H1 (cell line): ENCODE measurements at regions not wholly inside any gene's neighbourhood (a gene's known extent, or its start where the extent isn't known, plus 50 kb on each side); places are given as distances from the start of the nearest gene placed in this dataset.

Source experiments
- BCL11A ChIP-seq, 2 experiments: IDR thresholded peaks; one replicate each; pipeline ENCODE4 v1.6.1; 2011; ENCODE audit warnings: low read depth in 2 of 2, low read length in 2 of 2, mild to moderate bottlenecking in 2 of 2
- CEBPB ChIP-seq: IDR thresholded peaks from 2 replicates; pipeline ENCODE4 v1.6.1; 2012; ENCODE audit warnings: low read depth, low read length
- CHD2 ChIP-seq: IDR thresholded peaks from 2 replicates; pipeline ENCODE4 v1.6.1; 2012; ENCODE audit warnings: low read length, improper control_type of control experiment
- JUND ChIP-seq: IDR thresholded peaks from 2 replicates; pipeline ENCODE4 v1.6.1; 2011; ENCODE audit warnings: mild to moderate bottlenecking, improper control_type of control experiment, low read length
- POLR2AphosphoS5 ChIP-seq: IDR thresholded peaks from 2 replicates; pipeline ENCODE4 v1.6.1; 2011; ENCODE audit warnings: low read depth, low read length
- RXRA ChIP-seq: IDR thresholded peaks from 2 replicates; pipeline ENCODE4 v1.6.1; 2011; ENCODE audit warnings: low read depth, mild to moderate bottlenecking, low read length, moderate library complexity; ENCODE audit not compliant: insufficient read depth
- TAF1 ChIP-seq: IDR thresholded peaks from 2 replicates; pipeline ENCODE4 v1.6.1; 2011; ENCODE audit warnings: mild to moderate bottlenecking, low read depth, low read length

GRCh38 chr18:26722565-26722931, 143.0 kb downstream of the AQP4 start (continued):
- TF ChIP-seq POLR2AphosphoS5: no peak
- no peak for TF ChIP-seq BCL11A (IDR thresholded peaks at IDR 0.05; ENCODE audit: low read depth in 2 of 2, low read length in 2 of 2)
- TF ChIP-seq RXRA: no peak
- TF ChIP-seq CHD2: no peak
- TF ChIP-seq JUND: no peak
- TF ChIP-seq TAF1: no peak
- TF ChIP-seq CEBPB: no peak
